GM12865 (cell line): ENCODE measurements at regions not wholly inside any gene's neighbourhood (a gene's known extent, or its start where the extent isn't known, plus 50 kb on each side); places are given as distances from the start of the nearest gene placed in this dataset.

Experiments
- DNase-seq: peaks from one replicate; pipeline ENCODE4 v3.0.0; 2010; ENCODE audit warnings: low read depth
- H3K4me3 ChIP-seq: 2 replicates; pipeline ENCODE4 v1.5.1; 2011; ENCODE audit warnings: mild to moderate bottlenecking, low read depth, low read length, control low read depth
- CTCF ChIP-seq: IDR thresholded peaks from 2 replicates; pipeline ENCODE4 v1.5.1; 2011; ENCODE audit warnings: low read length, control low read depth, low read depth, inconsistent platforms; ENCODE audit not compliant: insufficient read depth; ENCODE audit errors: missing control alignments

- H3K4me3 ChIP-seq: no peak overlapping the region
- no peak for DNase-seq
- no peak for TF ChIP-seq CTCF
These were observed 1278.0 kb upstream of the GBE1 start for GRCh38 chr3:83039422-83039821.

- DNase-seq: no peak
- H3K4me3 ChIP-seq: no peak overlapping the region
- TF ChIP-seq CTCF: no peak
These were observed 1274.2 kb upstream of the GBE1 start for GRCh38 chr3:83035704-83036010.

- no peak for DNase-seq
- TF ChIP-seq CTCF: no peak
- no peak overlapping the region for H3K4me3 ChIP-seq
These were observed 1273.6 kb upstream of the GBE1 start for GRCh38 chr3:83034806-83035703.

GRCh38 chr3:83033133-83033532 lies 1271.7 kb upstream of the GBE1 start:
- no peak for TF ChIP-seq CTCF
- no peak overlapping the region for H3K4me3 ChIP-seq
- no peak for DNase-seq

GRCh38 chr3:83023086-83023485 lies 1261.6 kb upstream of the GBE1 start:
- no peak overlapping the region for H3K4me3 ChIP-seq
- DNase-seq: no peak
- TF ChIP-seq CTCF: no peak

- no peak for TF ChIP-seq CTCF
- no peak for DNase-seq
- H3K4me3 ChIP-seq: no peak overlapping the region
These were observed 1250.0 kb upstream of the GBE1 start for GRCh38 chr3:83011481-83011880.

- H3K4me3 ChIP-seq: no peak overlapping the region
- DNase-seq: no peak
- TF ChIP-seq CTCF: no peak
These were observed 1242.5 kb upstream of the GBE1 start for GRCh38 chr3:83003917-83004316.
